ENCODE measurements at regions not wholly inside any gene's neighbourhood (a gene's known extent, or its start where the extent isn't known, plus 50 kb on each side); places are given as distances from the start of the nearest gene placed in this dataset.

- TF ChIP-seq CTCF (IDR thresholded peaks at IDR 0.05) = no peak
- no peak for TF ChIP-seq ZC3H11A (IDR thresholded peaks at IDR 0.05)
- no peak for TF ChIP-seq POLR2A (IDR thresholded peaks at IDR 0.05; ENCODE audit: low read length)
- no peak for TF ChIP-seq RAD21 (conservative IDR thresholded peaks at IDR 0.05 in 1 of 2, IDR thresholded peaks at IDR 0.05 in 1 of 2)
- no peak for TF ChIP-seq ATOH8 (CRISPR knock-in tag; IDR thresholded peaks at IDR 0.05; ENCODE audit: low read depth)
- TF ChIP-seq MAX (IDR thresholded peaks at IDR 0.05) = no peak
- TF ChIP-seq FOSL2 (IDR thresholded peaks at IDR 0.05) = no peak
- no peak for TF ChIP-seq FOSL2 (CRISPR knock-in tag; IDR thresholded peaks at IDR 0.05)
These were observed 834.9 kb downstream of the LRFN5 start for GRCh38 chr14:42441615-42442014.
